ENCODE measurements at regions not wholly inside any gene's neighbourhood (a gene's known extent, or its start where the extent isn't known, plus 50 kb on each side); places are given as distances from the start of the nearest gene placed in this dataset.

GRCh38 chr16:79408355-79408754 is 192.2 kb downstream of the MAF start:
- Histone ChIP-seq H3K4me1 (ENCODE audit: low read length) (no peaks in the 10 kb centered on the region), H3K36me3 (replicated peaks; ENCODE audit: insufficient read depth, low read length) (no peaks in the 10 kb centered on the region), H3K4me3 (ENCODE audit: low read length) (no peak overlapping the region), H3F3A (ENCODE audit: insufficient read depth, low read length) (no peaks in the 10 kb centered on the region), H3K9ac (ENCODE audit: low read length) (no peak overlapping the region), H3K27me3 (replicated peaks; ENCODE audit: insufficient read depth, low read length) (no peaks in the 10 kb centered on the region), H3K79me2 (ENCODE audit: low read length) (no peaks in the 10 kb centered on the region), H2AFZ (ENCODE audit: low read length) (no peak overlapping the region), H3K9me3 (replicated peaks; ENCODE audit: insufficient read depth, low read length) (no peaks in the 10 kb centered on the region), H3K27ac (ENCODE audit: low read length) (no peak overlapping the region), H4K20me1 (ENCODE audit: insufficient read depth, low read length) (no peaks in the 10 kb centered on the region), H3K9me2 (replicated peaks; ENCODE audit: insufficient read depth, low read length) (no peaks in the 10 kb centered on the region), H3K4me2 (ENCODE audit: low read depth, low read length) (no peak overlapping the region)
- TF ChIP-seq EZH2phosphoT487 (IDR thresholded peaks at IDR 0.05; ENCODE audit: low read length) (no peak), CTCF (IDR thresholded peaks at IDR 0.05; ENCODE audit: low read length) (no peak), EZH2 (optimal IDR thresholded peaks at IDR 0.05; ENCODE audit: low read depth, low read length) (no peak)
- DNase-seq, result no peak

GRCh38 chr16:79407461-79408135 is 192.9 kb downstream of the MAF start:
- no peak overlapping the region for H3K4me2 ChIP-seq (ENCODE audit: low read depth, low read length)
- DNase-seq, result no peak

GRCh38 chr16:79407005-79407404 is 193.5 kb downstream of the MAF start:
- Histone ChIP-seq H3K4me3 (ENCODE audit: low read length) (no peak overlapping the region), H3K9ac (ENCODE audit: low read length) (no peak overlapping the region), H3K9me3 (replicated peaks; ENCODE audit: insufficient read depth, low read length) (no peaks in the 10 kb centered on the region), H3K4me1 (ENCODE audit: low read length) (no peaks in the 10 kb centered on the region), H3K79me2 (ENCODE audit: low read length) (no peaks in the 10 kb centered on the region), H3K4me2 (ENCODE audit: low read depth, low read length) (no peak overlapping the region), H4K20me1 (ENCODE audit: insufficient read depth, low read length) (no peaks in the 10 kb centered on the region), H3K27ac (ENCODE audit: low read length) (no peak overlapping the region), H3K36me3 (replicated peaks; ENCODE audit: insufficient read depth, low read length) (no peaks in the 10 kb centered on the region), H3K27me3 (replicated peaks; ENCODE audit: insufficient read depth, low read length) (no peaks in the 10 kb centered on the region), H3K9me2 (replicated peaks; ENCODE audit: insufficient read depth, low read length) (no peaks in the 10 kb centered on the region), H2AFZ (ENCODE audit: low read length) (no peak overlapping the region), H3F3A (ENCODE audit: insufficient read depth, low read length) (no peaks in the 10 kb centered on the region)
- TF ChIP-seq EZH2phosphoT487 (IDR thresholded peaks at IDR 0.05; ENCODE audit: low read length), result no peak
- TF ChIP-seq CTCF (IDR thresholded peaks at IDR 0.05; ENCODE audit: low read length), result no peak
- TF ChIP-seq EZH2 (optimal IDR thresholded peaks at IDR 0.05; ENCODE audit: low read depth, low read length), result no peak
- no peak for DNase-seq

More at GRCh38 chr16:79407461-79408135, 192.9 kb downstream of the MAF start:
- H3K9me2 ChIP-seq (replicated peaks; ENCODE audit: insufficient read depth, low read length), result no peaks in the 10 kb centered on the region
- no peak for TF ChIP-seq EZH2phosphoT487 (IDR thresholded peaks at IDR 0.05; ENCODE audit: low read length)
- no peak for TF ChIP-seq CTCF (IDR thresholded peaks at IDR 0.05; ENCODE audit: low read length)
- TF ChIP-seq EZH2 (optimal IDR thresholded peaks at IDR 0.05; ENCODE audit: low read depth, low read length), result no peak
- no peaks in the 10 kb centered on the region for H3F3A ChIP-seq (ENCODE audit: insufficient read depth, low read length)
- no peaks in the 10 kb centered on the region for H3K36me3 ChIP-seq (replicated peaks; ENCODE audit: insufficient read depth, low read length)
- H3K27me3 ChIP-seq (replicated peaks; ENCODE audit: insufficient read depth, low read length), result no peaks in the 10 kb centered on the region
- no peaks in the 10 kb centered on the region for H3K9me3 ChIP-seq (replicated peaks; ENCODE audit: insufficient read depth, low read length)
- no peaks in the 10 kb centered on the region for H3K79me2 ChIP-seq (ENCODE audit: low read length)
- no peak overlapping the region for H3K4me3 ChIP-seq (ENCODE audit: low read length)
- no peaks in the 10 kb centered on the region for H4K20me1 ChIP-seq (ENCODE audit: insufficient read depth, low read length)
- no peaks in the 10 kb centered on the region for H3K4me1 ChIP-seq (ENCODE audit: low read length)
- H2AFZ ChIP-seq (ENCODE audit: low read length), result no peak overlapping the region
- H3K9ac ChIP-seq (ENCODE audit: low read length), result no peak overlapping the region
- H3K27ac ChIP-seq (ENCODE audit: low read length), result no peak overlapping the region

All from MM.1S (cell line).